Stimulated activated naive CD8-positive, alpha-beta T cell treated with anti-CD3 and anti-CD28 coated beads, Interleukin-15, amount 100 ng/mL, for 72 hours (primary cell): ENCODE measurements at regions not wholly inside any gene's neighbourhood (a gene's known extent, or its start where the extent isn't known, plus 50 kb on each side); places are given as distances from the start of the nearest gene placed in this dataset.
"Not testable (repeated sequence)": the region's sequence is repeated elsewhere in the genome, so short reads cannot be mapped to it uniquely, and the experiment has no call there.

Experiments
- ATAC-seq: fragments of 150-1000 bp; cut with Tn5 transposase; 2 replicates; pipeline ENCODE4 v1.10.0; 2021; ENCODE audit warnings: mild to moderate bottlenecking, moderate library complexity
- DNase-seq, 2 donors: peaks; one replicate each; pipeline ENCODE4 v3.0.0; 2021 to 2022
- H3K27ac Mint-ChIP-seq, 2 donors: one replicate each; pipeline ENCODE4 v1.8.0; 2022; ENCODE audit warnings: mild to moderate bottlenecking in 2 of 2, mixed read lengths in 2 of 2, moderate library complexity in 2 of 2
- H3K27me3 Mint-ChIP-seq: one replicate; pipeline ENCODE4 v1.8.0; 2022; ENCODE audit warnings: mixed read lengths
- H3K4me1 Mint-ChIP-seq: one replicate; pipeline ENCODE4 v1.8.0; 2022; ENCODE audit warnings: mild to moderate bottlenecking, mixed read lengths
- H3K4me3 Mint-ChIP-seq, 2 donors: one replicate each; pipeline ENCODE4 v1.8.0; 2022; ENCODE audit warnings: mild to moderate bottlenecking in 2 of 2, mixed read lengths in 2 of 2, moderate library complexity in 1 of 2
- H3K9me3 Mint-ChIP-seq, 2 donors: one replicate each; pipeline ENCODE4 v1.8.0; 2022; ENCODE audit warnings: mixed read lengths in 2 of 2

GRCh38 chr21:38631676-38632075 is 133.4 kb upstream of the ERG start:
- Mint-ChIP-seq H3K9me3 (peaks cover 23 to 35% of the 10 kb centered on the region in 2 donors), H3K4me3 (no peak overlapping the region), H3K27ac (no peak overlapping the region), H3K4me1 (no peaks in the 10 kb centered on the region), H3K27me3 (peaks cover 19% of the 10 kb centered on the region)
- DNase-seq (no peak), ATAC-seq (no peak)

GRCh38 chr21:38637161-38637560 is 138.9 kb upstream of the ERG start:
- H3K4me3 Mint-ChIP-seq, result no peak overlapping the region
- no peak for ATAC-seq
- H3K4me1 Mint-ChIP-seq, result peaks cover 7% of the 10 kb centered on the region
- H3K27me3 Mint-ChIP-seq, result peaks cover 30% of the 10 kb centered on the region
- peaks cover 10 to 21% of the 10 kb centered on the region in 2 donors for H3K9me3 Mint-ChIP-seq
- no peak for DNase-seq
- no peak overlapping the region for H3K27ac Mint-ChIP-seq

GRCh38 chr21:38639571-38640354 is 141.5 kb upstream of the ERG start:
- peaks cover 32% of the 10 kb centered on the region for H3K27me3 Mint-ChIP-seq
- H3K4me1 Mint-ChIP-seq, result peaks cover 7% of the 10 kb centered on the region
- peak overlapping the region; percentile 47 to 59 for H3K27ac Mint-ChIP-seq
- DNase-seq, result no peak
- H3K9me3 Mint-ChIP-seq, result peaks cover 5 to 12% of the 10 kb centered on the region in 2 donors
- ATAC-seq, result no peak
- no peak overlapping the region for H3K4me3 Mint-ChIP-seq

GRCh38 chr21:38640355-38640742 is 142.1 kb upstream of the ERG start:
- not testable (repeated sequence) for H3K4me1 Mint-ChIP-seq, DNase-seq, H3K4me3 Mint-ChIP-seq, ATAC-seq, H3K9me3 Mint-ChIP-seq
- Mint-ChIP-seq H3K27me3 (peaks cover 32% of the 10 kb centered on the region), H3K27ac (peak overlapping the region; percentile 29 to 59)

- H3K4me1 Mint-ChIP-seq, result peaks cover 7% of the 10 kb centered on the region
- DNase-seq, result no peak
- peaks cover 41% of the 10 kb centered on the region for H3K27me3 Mint-ChIP-seq
- ATAC-seq, result no peak
- peaks cover 5 to 8% of the 10 kb centered on the region in 2 donors for H3K9me3 Mint-ChIP-seq
- H3K4me3 Mint-ChIP-seq, result no peak overlapping the region
- H3K27ac Mint-ChIP-seq, result no peak overlapping the region
These were observed 145.2 kb upstream of the ERG start for GRCh38 chr21:38643404-38644023.

- Mint-ChIP-seq H3K4me3 (no peak overlapping the region), H3K27ac (no peak overlapping the region), H3K4me1 (no peaks in the 10 kb centered on the region), H3K9me3 (peaks cover 5 to 6% of the 10 kb centered on the region in 2 donors), H3K27me3 (peaks cover 44% of the 10 kb centered on the region)
- ATAC-seq, result no peak
- DNase-seq, result no peak
These were observed 147.0 kb upstream of the ERG start for GRCh38 chr21:38645282-38645681.

GRCh38 chr21:38646213-38646837 is 148.0 kb upstream of the ERG start:
- DNase-seq (no peak), ATAC-seq (no peak)
- no peaks in the 10 kb centered on the region for H3K4me1 Mint-ChIP-seq
- no peaks in the 10 kb centered on the region for H3K9me3 Mint-ChIP-seq
- no peak overlapping the region for H3K27ac Mint-ChIP-seq
- peaks cover 39% of the 10 kb centered on the region for H3K27me3 Mint-ChIP-seq
- H3K4me3 Mint-ChIP-seq, result no peak overlapping the region

GRCh38 chr21:38649120-38649519 is 150.8 kb upstream of the ERG start:
- H3K4me1 Mint-ChIP-seq, result no peaks in the 10 kb centered on the region
- ATAC-seq (no peak), DNase-seq (no peak)
- peaks cover 49% of the 10 kb centered on the region for H3K27me3 Mint-ChIP-seq
- no peak overlapping the region for H3K27ac Mint-ChIP-seq
- H3K9me3 Mint-ChIP-seq, result no peaks in the 10 kb centered on the region
- no peak overlapping the region for H3K4me3 Mint-ChIP-seq

- ATAC-seq (no peak), DNase-seq (no peak)
- no peaks in the 10 kb centered on the region for H3K9me3 Mint-ChIP-seq
- H3K4me1 Mint-ChIP-seq, result no peaks in the 10 kb centered on the region
- H3K4me3 Mint-ChIP-seq, result no peak overlapping the region
- no peak overlapping the region for H3K27ac Mint-ChIP-seq
- peaks cover 61% of the 10 kb centered on the region for H3K27me3 Mint-ChIP-seq
These were observed 153.3 kb upstream of the ERG start for GRCh38 chr21:38651570-38651969.

- DNase-seq (no peak), ATAC-seq (no peak)
- no peak overlapping the region for H3K27ac Mint-ChIP-seq
- H3K4me3 Mint-ChIP-seq, result no peak overlapping the region
- H3K9me3 Mint-ChIP-seq, result no peaks in the 10 kb centered on the region
- H3K4me1 Mint-ChIP-seq, result no peaks in the 10 kb centered on the region
- H3K27me3 Mint-ChIP-seq, result peaks cover 61% of the 10 kb centered on the region
These were observed 153.3 kb upstream of the ETS2 start for GRCh38 chr21:38652396-38652795.

- Mint-ChIP-seq H3K4me3 (no peak overlapping the region), H3K9me3 (no peaks in the 10 kb centered on the region), H3K27me3 (peaks cover 61% of the 10 kb centered on the region), H3K4me1 (no peaks in the 10 kb centered on the region), H3K27ac (no peak overlapping the region)
- ATAC-seq (no peak), DNase-seq (no peak)
These were observed 151.1 kb upstream of the ETS2 start for GRCh38 chr21:38654580-38654979.

- Mint-ChIP-seq H3K4me1 (peaks cover 12% of the 10 kb centered on the region), H3K9me3 (no peaks in the 10 kb centered on the region), H3K27ac (no peak overlapping the region), H3K27me3 (peaks cover 80% of the 10 kb centered on the region), H3K4me3 (no peak overlapping the region)
- ATAC-seq, result no peak
- DNase-seq, result no peak
These were observed 147.2 kb upstream of the ETS2 start for GRCh38 chr21:38658511-38658910.

GRCh38 chr21:38659936-38660332 is 145.8 kb upstream of the ETS2 start:
- Mint-ChIP-seq H3K4me1 (peaks cover 12% of the 10 kb centered on the region), H3K27me3 (peaks cover 89% of the 10 kb centered on the region), H3K27ac (no peak overlapping the region), H3K4me3 (peak overlapping the region; percentile 60), H3K9me3 (no peaks in the 10 kb centered on the region)
- DNase-seq (no peak), ATAC-seq (no peak)

GRCh38 chr21:38660333-38661196 is 145.2 kb upstream of the ETS2 start:
- H3K9me3 Mint-ChIP-seq, result no peaks in the 10 kb centered on the region
- DNase-seq (no peak), ATAC-seq (peak; percentile 23)
- peaks cover 85% of the 10 kb centered on the region for H3K27me3 Mint-ChIP-seq
- H3K4me1 Mint-ChIP-seq, result peaks cover 12% of the 10 kb centered on the region
- peak overlapping the region; percentile 60 to 74 for H3K4me3 Mint-ChIP-seq
- H3K27ac Mint-ChIP-seq, result no peak overlapping the region

GRCh38 chr21:38661197-38661871 is 144.4 kb upstream of the ETS2 start:
- Mint-ChIP-seq H3K9me3 (no peaks in the 10 kb centered on the region), H3K27ac (no peak overlapping the region), H3K4me1 (peaks cover 12% of the 10 kb centered on the region), H3K27me3 (peaks cover 85% of the 10 kb centered on the region), H3K4me3 (peak overlapping the region; percentile 60 to 74)
- peak in 1 of 2 donors; percentile 21 for DNase-seq
- ATAC-seq, result peak; percentile 50
